T-helper 1 cell treated with Interleukin-12 subunit alpha and Interleukin-12 subunit beta and Interleukin-4 antibody, amounts not matched to agents 30 ng/mL and 1 ng/mL, for 36 hours (primary cell): ENCODE measurements at regions not wholly inside any gene's neighbourhood (a gene's known extent, or its start where the extent isn't known, plus 50 kb on each side); places are given as distances from the start of the nearest gene placed in this dataset.
"Not testable (repeated sequence)": the region's sequence is repeated elsewhere in the genome, so short reads cannot be mapped to it uniquely, and the experiment has no call there.

Experiments used
- intact Hi-C: fragments of 100-400 bp; cut with micrococcal nuclease; formaldehyde crosslinking; loops from one replicate; pipeline ENCODE4 v1.15.1; 2024

- intact Hi-C loops = no loop called here
These were observed 867.1 kb upstream of the GBE1 start for GRCh38 chr3:82628385-82629014.

GRCh38 chr3:82627733-82628132, 866.3 kb upstream of the GBE1 start:
- intact Hi-C loops = no loop called here

- intact Hi-C loops = not testable (repeated sequence)
These were observed 859.3 kb upstream of the GBE1 start for GRCh38 chr3:82620744-82621143.

- intact Hi-C loops = no loop called here
These were observed 857.1 kb upstream of the GBE1 start for GRCh38 chr3:82618594-82618993.

- intact Hi-C loops = no loop called here
These were observed 848.8 kb upstream of the GBE1 start for GRCh38 chr3:82610236-82610635.

- intact Hi-C loops = no loop called here
These were observed 845.9 kb upstream of the GBE1 start for GRCh38 chr3:82607391-82607790.

GRCh38 chr3:82596805-82597204, 835.4 kb upstream of the GBE1 start:
- intact Hi-C loops = no loop called here

GRCh38 chr3:82595530-82595929, 834.1 kb upstream of the GBE1 start:
- intact Hi-C loops = no loop called here

- intact Hi-C loops = no loop called here
These were observed 825.7 kb upstream of the GBE1 start for GRCh38 chr3:82587174-82587573.

- intact Hi-C loops = no loop called here
These were observed 825.0 kb upstream of the GBE1 start for GRCh38 chr3:82586414-82586813.

GRCh38 chr3:82586002-82586401, 824.6 kb upstream of the GBE1 start:
- intact Hi-C loops = not testable (repeated sequence)

GRCh38 chr3:82585591-82585990, 824.1 kb upstream of the GBE1 start:
- intact Hi-C loops = not testable (repeated sequence)

- intact Hi-C loops = not testable (repeated sequence)
These were observed 823.4 kb upstream of the GBE1 start for GRCh38 chr3:82584861-82585260.

- intact Hi-C loops = not testable (repeated sequence)
These were observed 823.0 kb upstream of the GBE1 start for GRCh38 chr3:82584415-82584814.

- intact Hi-C loops = no loop called here
These were observed 819.9 kb upstream of the GBE1 start for GRCh38 chr3:82581350-82581749.

- intact Hi-C loops = no loop called here
These were observed 811.3 kb upstream of the GBE1 start for GRCh38 chr3:82572721-82573120.

- intact Hi-C loops = no loop called here
These were observed 807.4 kb upstream of the GBE1 start for GRCh38 chr3:82568776-82569338.

GRCh38 chr3:82567029-82567600, 805.7 kb upstream of the GBE1 start:
- intact Hi-C loops = no loop called here

GRCh38 chr3:82562896-82563295, 801.5 kb upstream of the GBE1 start:
- intact Hi-C loops = no loop called here

GRCh38 chr3:82561784-82562183, 800.3 kb upstream of the GBE1 start:
- intact Hi-C loops = no loop called here

GRCh38 chr3:82558081-82558480, 796.6 kb upstream of the GBE1 start:
- intact Hi-C loops = no loop called here

- intact Hi-C loops = no loop called here
These were observed 794.7 kb upstream of the GBE1 start for GRCh38 chr3:82556113-82556512.

GRCh38 chr3:82542556-82542955, 781.1 kb upstream of the GBE1 start:
- intact Hi-C loops = not testable (repeated sequence)
